ENCODE measurements at regions not wholly inside any gene's neighbourhood (a gene's known extent, or its start where the extent isn't known, plus 50 kb on each side); places are given as distances from the start of the nearest gene placed in this dataset.
A peak's percentile ranks its signal among the peaks of the same experiment; 100 is the strongest.

GRCh38 chrX:69290292-69290691, 125.0 kb upstream of the PJA1 start:
- TF ChIP-seq CTCF (IDR thresholded peaks at IDR 0.05; ENCODE audit: low read depth, low read length), result no peak
- DNase-seq (ENCODE audit: low read depth in 2 of 2), result no peak
- H3K4me3 ChIP-seq (replicated peaks in 1 of 2; ENCODE audit: low read depth in 2 of 2, low read length in 2 of 2), result no peak overlapping the region

- H3K4me3 ChIP-seq (replicated peaks in 1 of 2; ENCODE audit: low read depth in 2 of 2, low read length in 2 of 2), result no peak overlapping the region
- TF ChIP-seq CTCF (IDR thresholded peaks at IDR 0.05; ENCODE audit: low read depth, low read length), result no peak
- no peak for DNase-seq (ENCODE audit: low read depth in 2 of 2)
Measured at GRCh38 chrX:69289793-69290123, 124.5 kb upstream of the PJA1 start.

- no peak for TF ChIP-seq CTCF (IDR thresholded peaks at IDR 0.05; ENCODE audit: low read depth, low read length)
- DNase-seq (ENCODE audit: low read depth in 2 of 2), result no peak
- no peak overlapping the region for H3K4me3 ChIP-seq (replicated peaks in 1 of 2; ENCODE audit: low read depth in 2 of 2, low read length in 2 of 2)
Measured at GRCh38 chrX:69289046-69289792, 124.0 kb upstream of the PJA1 start.

GRCh38 chrX:69287095-69287494, 121.8 kb upstream of the PJA1 start:
- no peak for DNase-seq (ENCODE audit: low read depth in 2 of 2)
- TF ChIP-seq CTCF (IDR thresholded peaks at IDR 0.05; ENCODE audit: low read depth, low read length), result no peak
- no peak overlapping the region for H3K4me3 ChIP-seq (replicated peaks in 1 of 2; ENCODE audit: low read depth in 2 of 2, low read length in 2 of 2)

GRCh38 chrX:69286565-69286906, 121.3 kb upstream of the PJA1 start:
- TF ChIP-seq CTCF (IDR thresholded peaks at IDR 0.05; ENCODE audit: low read depth, low read length), result no peak

GRCh38 chrX:69285881-69286564, 120.8 kb upstream of the PJA1 start:
- peak overlapping the region; percentile 43 to 47 for H3K4me3 ChIP-seq (replicated peaks in 1 of 2; ENCODE audit: low read depth in 2 of 2, low read length in 2 of 2)
- peak; percentile 19 to 56 for DNase-seq (ENCODE audit: low read depth in 2 of 2)
- TF ChIP-seq CTCF (IDR thresholded peaks at IDR 0.05; ENCODE audit: low read depth, low read length), result peak; percentile 81

More at GRCh38 chrX:69286565-69286906, 121.3 kb upstream of the PJA1 start:
- no peak for DNase-seq (ENCODE audit: low read depth in 2 of 2)
- H3K4me3 ChIP-seq (replicated peaks in 1 of 2; ENCODE audit: low read depth in 2 of 2, low read length in 2 of 2), result no peak overlapping the region
